Muscle of leg (tissue), 3 donors: ENCODE measurements at regions not wholly inside any gene's neighbourhood (a gene's known extent, or its start where the extent isn't known, plus 50 kb on each side); places are given as distances from the start of the nearest gene placed in this dataset.

Source experiments
- DNase-seq: peaks from one replicate; pipeline ENCODE4 v3.0.0; 2013
- H3K27ac ChIP-seq: one replicate; pipeline ENCODE4 v1.5.1; 2013; ENCODE audit warnings: mild to moderate bottlenecking, low read length, control low read depth
- H3K27me3 ChIP-seq: one replicate; pipeline ENCODE4 v1.6.1; 2013; ENCODE audit warnings: low read length; ENCODE audit not compliant: control insufficient read depth, insufficient read depth
- H3K36me3 ChIP-seq: one replicate; pipeline ENCODE4 v1.6.1; 2013; ENCODE audit warnings: low read length; ENCODE audit not compliant: control insufficient read depth, insufficient read depth
- H3K4me1 ChIP-seq: one replicate; pipeline ENCODE4 v1.6.1; 2013; ENCODE audit warnings: low read length; ENCODE audit not compliant: control insufficient read depth, insufficient read depth
- H3K4me3 ChIP-seq: one replicate; pipeline ENCODE4 v1.5.1; 2013; ENCODE audit warnings: low read length, control low read depth
- H3K9me3 ChIP-seq: replicated peaks from 2 replicates; pipeline ENCODE4 v1.6.1; 2013; ENCODE audit warnings: low read depth, low read length; ENCODE audit not compliant: control insufficient read depth
- WGBS: methylation state at CpG from one replicate; pipeline ENCODE4 v1.1.5; 2013; ENCODE audit warnings: missing lambda C conversion rate; ENCODE audit not compliant: insufficient coverage; 5-methylcytosine and 5-hydroxymethylcytosine counted together

GRCh38 chr16:88322500-88322970 lies 60.2 kb upstream of the ZNF469 start:
- Histone ChIP-seq H3K9me3 (peaks cover 3% of the 10 kb centered on the region), H3K27me3 (peaks cover 7% of the 10 kb centered on the region), H3K4me1 (peaks cover 18% of the 10 kb centered on the region), H3K36me3 (no peaks in the 10 kb centered on the region), H3K4me3 (no peak overlapping the region), H3K27ac (no peak overlapping the region)
- DNase-seq = no peak
- WGBS = 87% methylated on average over 17 of the region's 19 CpGs

GRCh38 chr16:88323041-88323440 lies 59.7 kb upstream of the ZNF469 start:
- Histone ChIP-seq H3K27ac (no peak overlapping the region), H3K36me3 (no peaks in the 10 kb centered on the region), H3K4me3 (no peak overlapping the region), H3K4me1 (peaks cover 17% of the 10 kb centered on the region), H3K9me3 (peaks cover 3% of the 10 kb centered on the region), H3K27me3 (peaks cover 7% of the 10 kb centered on the region)
- DNase-seq = no peak
- WGBS = 88% methylated on average over 5 of the region's 9 CpGs

GRCh38 chr16:88323546-88324330 lies 59.0 kb upstream of the ZNF469 start:
- no peak for DNase-seq
- Histone ChIP-seq H3K4me3 (no peak overlapping the region), H3K36me3 (no peaks in the 10 kb centered on the region), H3K27me3 (peaks cover 6% of the 10 kb centered on the region), H3K9me3 (peaks cover 3% of the 10 kb centered on the region), H3K4me1 (peaks cover 13% of the 10 kb centered on the region), H3K27ac (no peak overlapping the region)
- WGBS = 93% methylated on average over 8 of the region's 15 CpGs

GRCh38 chr16:88325087-88325750 lies 57.5 kb upstream of the ZNF469 start:
- Histone ChIP-seq H3K9me3 (peaks cover 3% of the 10 kb centered on the region), H3K27me3 (peaks cover 5% of the 10 kb centered on the region), H3K27ac (no peak overlapping the region), H3K36me3 (no peaks in the 10 kb centered on the region), H3K4me1 (peaks cover 11% of the 10 kb centered on the region), H3K4me3 (no peak overlapping the region)
- WGBS = 85% methylated on average over 13 of the region's 15 CpGs
- DNase-seq = no peak

- no CpG with 5 or more reads among the region's 3 CpGs for WGBS
- H3K27ac ChIP-seq = no peak overlapping the region
- no peak overlapping the region for H3K4me3 ChIP-seq
- peaks cover 5% of the 10 kb centered on the region for H3K27me3 ChIP-seq
- H3K4me1 ChIP-seq = peaks cover 11% of the 10 kb centered on the region
- no peak for DNase-seq
- no peaks in the 10 kb centered on the region for H3K36me3 ChIP-seq
- peaks cover 2% of the 10 kb centered on the region for H3K9me3 ChIP-seq
Measured at GRCh38 chr16:88325976-88326375, 56.8 kb upstream of the ZNF469 start.

- H3K4me3 ChIP-seq = no peak overlapping the region
- peaks cover 5% of the 10 kb centered on the region for H3K27me3 ChIP-seq
- H3K9me3 ChIP-seq = no peaks in the 10 kb centered on the region
- H3K4me1 ChIP-seq = peaks cover 12% of the 10 kb centered on the region
- WGBS = 93% methylated on average over 23 of the region's 28 CpGs
- no peak for DNase-seq
- H3K36me3 ChIP-seq = no peaks in the 10 kb centered on the region
- no peak overlapping the region for H3K27ac ChIP-seq
Measured at GRCh38 chr16:88326611-88327485, 55.9 kb upstream of the ZNF469 start.

GRCh38 chr16:88327561-88328312 lies 55.0 kb upstream of the ZNF469 start:
- Histone ChIP-seq H3K27ac (no peak overlapping the region), H3K4me1 (peaks cover 21% of the 10 kb centered on the region), H3K9me3 (no peaks in the 10 kb centered on the region), H3K27me3 (peaks cover 5% of the 10 kb centered on the region), H3K4me3 (no peak overlapping the region), H3K36me3 (no peaks in the 10 kb centered on the region)
- no peak for DNase-seq
- WGBS = 66% methylated on average over 27 of the region's 36 CpGs

GRCh38 chr16:88328313-88328980 lies 54.3 kb upstream of the ZNF469 start:
- no peaks in the 10 kb centered on the region for H3K9me3 ChIP-seq
- peak; percentile 54 for DNase-seq
- H3K27ac ChIP-seq = no peak overlapping the region
- peaks cover 26% of the 10 kb centered on the region for H3K4me1 ChIP-seq
- H3K4me3 ChIP-seq = no peak overlapping the region
- H3K27me3 ChIP-seq = peaks cover 5% of the 10 kb centered on the region
- no peaks in the 10 kb centered on the region for H3K36me3 ChIP-seq
- WGBS = 55% methylated on average over 13 of the region's 22 CpGs
